Colonic mucosa (tissue), 4 donors: ENCODE measurements at regions not wholly inside any gene's neighbourhood (a gene's known extent, or its start where the extent isn't known, plus 50 kb on each side); places are given as distances from the start of the nearest gene placed in this dataset.

Source experiments
- DNase-seq: peaks from one replicate; pipeline ENCODE4 v3.0.0-alpha.2; 2020
- H3K27ac ChIP-seq: fragments of 200-600 bp; one replicate; pipeline ENCODE4 v1.8.0; 2021
- H3K27me3 ChIP-seq: fragments of 200-600 bp; one replicate; pipeline ENCODE4 v1.8.0; 2021
- H3K36me3 ChIP-seq: fragments of 200-600 bp; one replicate; pipeline ENCODE4 v1.8.0; 2021
- H3K4me1 ChIP-seq: fragments of 200-600 bp; one replicate; pipeline ENCODE4 v1.8.0; 2021; ENCODE audit warnings: mild to moderate bottlenecking
- H3K4me3 ChIP-seq: fragments of 200-600 bp; one replicate; pipeline ENCODE4 v1.8.0; 2021
- H3K9ac ChIP-seq, 2 donors: one replicate each; pipeline ENCODE4 v1.7.0; 2013; ENCODE audit warnings: control low read depth in 2 of 2, low read depth in 2 of 2, low read length in 2 of 2
- H3K9me3 ChIP-seq: fragments of 200-600 bp; one replicate; pipeline ENCODE4 v1.8.0; 2021
- intact Hi-C: fragments of 100-400 bp; cut with DNase I; formaldehyde crosslinking; loops from one replicate; pipeline ENCODE4 v1.14.1; 2022
- TF ChIP-seq, protein P1 (sequence below): fragments of 200-600 bp; IDR thresholded peaks from one replicate; pipeline ENCODE4 v1.8.0; 2022; ENCODE audit warnings: antibody characterized with exemption, mild to moderate bottlenecking
- donor health status: healthy.
- donor health status: DM: no; HTN: no; CAD: no.
- donor health status: DM: no; HTN: no; CAD: no.

- no peaks in the 10 kb centered on the region for H3K27me3 ChIP-seq
- TF ChIP-seq, protein P1, sequence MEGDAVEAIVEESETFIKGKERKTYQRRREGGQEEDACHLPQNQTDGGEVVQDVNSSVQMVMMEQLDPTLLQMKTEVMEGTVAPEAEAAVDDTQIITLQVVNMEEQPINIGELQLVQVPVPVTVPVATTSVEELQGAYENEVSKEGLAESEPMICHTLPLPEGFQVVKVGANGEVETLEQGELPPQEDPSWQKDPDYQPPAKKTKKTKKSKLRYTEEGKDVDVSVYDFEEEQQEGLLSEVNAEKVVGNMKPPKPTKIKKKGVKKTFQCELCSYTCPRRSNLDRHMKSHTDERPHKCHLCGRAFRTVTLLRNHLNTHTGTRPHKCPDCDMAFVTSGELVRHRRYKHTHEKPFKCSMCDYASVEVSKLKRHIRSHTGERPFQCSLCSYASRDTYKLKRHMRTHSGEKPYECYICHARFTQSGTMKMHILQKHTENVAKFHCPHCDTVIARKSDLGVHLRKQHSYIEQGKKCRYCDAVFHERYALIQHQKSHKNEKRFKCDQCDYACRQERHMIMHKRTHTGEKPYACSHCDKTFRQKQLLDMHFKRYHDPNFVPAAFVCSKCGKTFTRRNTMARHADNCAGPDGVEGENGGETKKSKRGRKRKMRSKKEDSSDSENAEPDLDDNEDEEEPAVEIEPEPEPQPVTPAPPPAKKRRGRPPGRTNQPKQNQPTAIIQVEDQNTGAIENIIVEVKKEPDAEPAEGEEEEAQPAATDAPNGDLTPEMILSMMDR: no peak
- H3K4me1 ChIP-seq: no peaks in the 10 kb centered on the region
- no peak for DNase-seq
- H3K27ac ChIP-seq: no peak overlapping the region
- no peaks in the 10 kb centered on the region for H3K36me3 ChIP-seq
- H3K9ac ChIP-seq: no peak overlapping the region
- H3K4me3 ChIP-seq: no peak overlapping the region
- H3K9me3 ChIP-seq: no peaks in the 10 kb centered on the region
- intact Hi-C loops: no loop called here
Measured at GRCh38 chr17:68185820-68186219, 62.0 kb upstream of the AMZ2 start.

GRCh38 chr17:68190495-68190894 lies 57.3 kb upstream of the AMZ2 start:
- no peak overlapping the region for H3K9ac ChIP-seq
- intact Hi-C loops: no loop called here
- TF ChIP-seq, protein P1: no peak

GRCh38 chr17:68195667-68196393 lies 52.0 kb upstream of the AMZ2 start:
- intact Hi-C loops: no loop called here
- H3K4me1 ChIP-seq: peaks cover 22% of the 10 kb centered on the region
- peaks cover 54% of the 10 kb centered on the region for H3K27me3 ChIP-seq
- DNase-seq: no peak
- no peaks in the 10 kb centered on the region for H3K36me3 ChIP-seq
- H3K9me3 ChIP-seq: no peaks in the 10 kb centered on the region
- no peak overlapping the region for H3K27ac ChIP-seq
- H3K9ac ChIP-seq: no peak overlapping the region
- TF ChIP-seq, protein P1: no peak
- peak overlapping the region; percentile 25 for H3K4me3 ChIP-seq

More at GRCh38 chr17:68190495-68190894, 57.3 kb upstream of the AMZ2 start:
- peaks cover 2% of the 10 kb centered on the region for H3K27me3 ChIP-seq
- H3K9me3 ChIP-seq: no peaks in the 10 kb centered on the region
- H3K27ac ChIP-seq: no peak overlapping the region
- H3K4me1 ChIP-seq: no peaks in the 10 kb centered on the region
- H3K4me3 ChIP-seq: no peak overlapping the region
- H3K36me3 ChIP-seq: no peaks in the 10 kb centered on the region
- no peak for DNase-seq

DNA sequence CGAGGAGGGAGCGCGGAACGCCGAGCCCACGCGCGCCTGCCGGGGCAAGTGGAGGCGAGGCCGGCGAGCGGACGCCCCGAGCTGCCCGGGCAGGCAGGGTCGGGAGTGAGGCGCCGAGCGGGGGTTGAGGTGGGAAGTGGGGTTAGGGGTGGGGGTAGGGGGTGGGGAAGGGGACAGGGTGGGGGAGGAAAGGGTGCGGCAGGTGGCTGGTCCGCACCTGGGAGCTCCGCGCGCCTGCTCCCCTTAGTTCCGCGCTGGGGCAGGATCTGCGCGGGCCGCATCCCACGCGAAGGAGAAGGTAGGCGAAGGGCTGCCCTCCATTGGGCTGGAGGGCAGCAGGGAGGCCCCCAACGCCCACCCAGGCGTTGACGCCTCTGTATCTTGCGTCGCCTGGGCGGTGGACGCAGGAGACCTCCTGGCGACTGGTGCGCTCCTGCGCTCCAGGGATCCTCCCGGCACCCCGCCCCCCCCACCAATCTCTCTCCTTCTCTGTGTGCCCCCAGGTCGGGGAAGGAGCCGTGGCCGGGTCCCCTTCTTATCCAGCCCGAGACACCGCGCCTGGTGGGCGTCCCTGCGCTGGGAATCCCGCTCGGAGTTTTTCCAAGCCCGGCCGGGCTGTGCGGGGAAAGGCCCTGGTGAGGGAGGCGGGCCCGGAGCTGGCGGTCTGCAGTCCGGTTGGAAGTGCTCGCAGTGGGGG lies 51.3 kb upstream of the AMZ2 start:
- intact Hi-C loops: no loop called here
- H3K27ac ChIP-seq: no peak overlapping the region
- TF ChIP-seq, protein P1: no peak
- H3K4me1 ChIP-seq: peaks cover 22% of the 10 kb centered on the region
- no peak for DNase-seq
- H3K27me3 ChIP-seq: peaks cover 54% of the 10 kb centered on the region
- H3K9ac ChIP-seq: peak overlapping the region in 1 of 2 donors; percentile 27
- no peaks in the 10 kb centered on the region for H3K9me3 ChIP-seq
- peak overlapping the region; percentile 25 for H3K4me3 ChIP-seq
- no peaks in the 10 kb centered on the region for H3K36me3 ChIP-seq

DNA sequence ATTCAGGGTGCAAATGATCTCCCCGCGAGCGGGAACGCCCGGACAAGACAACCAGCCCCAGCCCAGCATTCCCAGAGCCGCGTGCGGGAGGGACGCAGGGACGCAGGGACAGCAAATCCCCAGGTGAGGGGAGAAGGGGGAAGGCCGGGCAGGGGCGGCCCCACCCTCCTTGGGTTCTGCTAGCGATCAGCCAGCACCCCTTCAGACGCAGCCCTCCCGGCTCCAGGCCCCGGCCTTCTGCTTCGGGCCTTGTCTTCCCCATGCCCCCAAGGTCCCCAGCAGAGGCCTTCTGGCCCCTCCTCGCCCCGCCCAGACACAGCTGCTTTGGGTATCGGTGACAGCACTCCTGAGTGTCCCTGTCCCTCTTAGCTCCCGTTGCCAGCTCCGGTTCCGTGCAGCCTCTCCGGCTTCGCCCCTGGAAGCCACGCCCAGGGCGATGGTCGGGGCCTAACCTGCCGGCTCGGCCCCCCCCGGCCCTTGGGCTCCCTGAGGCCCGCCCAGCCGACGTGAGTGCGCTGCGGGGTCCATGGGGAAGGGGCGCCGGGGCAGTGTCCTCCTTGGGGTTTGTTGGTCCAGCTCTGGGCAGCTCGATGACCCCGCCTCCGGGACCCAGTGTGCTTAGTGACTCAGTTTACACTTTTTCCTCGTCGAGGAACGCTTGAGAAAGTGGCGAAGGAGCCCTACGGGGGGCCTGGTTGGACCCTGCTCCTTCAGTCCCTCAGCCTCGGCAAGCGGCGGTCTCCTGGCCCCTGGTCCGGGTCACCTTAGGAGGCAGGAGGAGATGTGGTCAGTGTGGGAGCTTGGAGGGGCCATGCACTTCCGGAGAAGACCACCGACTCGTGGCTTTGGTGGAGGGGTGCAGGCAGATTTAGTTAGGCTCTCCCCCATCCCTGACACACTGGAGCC lies 50.5 kb upstream of the AMZ2 start:
- Histone ChIP-seq H3K36me3 (no peaks in the 10 kb centered on the region), H3K4me1 (peaks cover 22% of the 10 kb centered on the region), H3K9ac (no peak overlapping the region), H3K4me3 (peak overlapping the region; percentile 25), H3K9me3 (no peaks in the 10 kb centered on the region), H3K27ac (no peak overlapping the region), H3K27me3 (peaks cover 54% of the 10 kb centered on the region)
- TF ChIP-seq, protein P1: no peak
- intact Hi-C loops: no loop called here
- DNase-seq: no peak
